Esophagus squamous epithelium (tissue), 5 donors: ENCODE measurements at regions not wholly inside any gene's neighbourhood (a gene's known extent, or its start where the extent isn't known, plus 50 kb on each side); places are given as distances from the start of the nearest gene placed in this dataset.

Experiments used
- DNase-seq: peaks from one replicate; lab custom pipeline; 2025; lab: John Stamatoyannopoulos, UW
- H3K27ac ChIP-seq, 4 donors: fragments of 200-600 bp; sonication (generic); one replicate each; pipeline ENCODE4 v1.5.1; 2016 to 2019; ENCODE audit warnings: mild to moderate bottlenecking in 1 of 4
- H3K27me3 ChIP-seq, 4 donors: fragments of 200-600 bp; sonication (generic); 1 replicate in 3 of 4; 2 replicates in 1 of 4; pipeline versions ENCODE4 v1.5.1 to v1.6.0; 2017 to 2021; ENCODE audit warnings: antibody characterized with exemption in 1 of 4
- H3K36me3 ChIP-seq, 3 donors: fragments of 200-600 bp; sonication (generic); one replicate each; pipeline ENCODE4 v1.5.1; 2016 to 2019
- H3K4me1 ChIP-seq, 3 donors: fragments of 200-600 bp; sonication (generic); one replicate each; pipeline ENCODE4 v1.5.1; 2017 to 2019
- H3K4me3 ChIP-seq, 4 donors: fragments of 200-600 bp; sonication (generic); 1 replicate in 3 of 4; 2 replicates in 1 of 4; pipeline ENCODE4 v1.5.1; 2016 to 2019; ENCODE audit warnings: mild to moderate bottlenecking in 2 of 4, moderate library complexity in 1 of 4
- H3K9me3 ChIP-seq, 3 donors: fragments of 200-600 bp; sonication (generic); one replicate each; pipeline ENCODE4 v1.5.1; 2016 to 2019
- POLR2A ChIP-seq, 4 donors: fragments of 450-650 bp; IDR thresholded peaks; one replicate each; pipeline ENCODE4 v1.6.1; 2017; ENCODE audit warnings: antibody characterized with exemption in 4 of 4, mild to moderate bottlenecking in 4 of 4, moderate library complexity in 3 of 4
- WGBS, 2 donors: methylation state at CpG; one replicate each; pipeline ENCODE4 v1.1.5; 2018; 5-methylcytosine and 5-hydroxymethylcytosine counted together
- intact Hi-C: fragments of 100-400 bp; cut with DNase I; formaldehyde crosslinking; loops from one replicate; pipeline ENCODE4 v1.15.0; 2022
- TF ChIP-seq, protein P1 (sequence below), 6 experiments: fragments of 450-650 bp in 4 of 6; fragments of 200-600 bp in 2 of 6; sonication (generic) in 2 of 6; IDR thresholded peaks; one replicate each; pipeline ENCODE4 v1.5.1; 2016 to 2019; ENCODE audit warnings: antibody characterized with exemption in 6 of 6, mild to moderate bottlenecking in 4 of 6, moderate library complexity in 4 of 6
- donor health status: DM: yes; HTN: yes; CAD: no.

DNA sequence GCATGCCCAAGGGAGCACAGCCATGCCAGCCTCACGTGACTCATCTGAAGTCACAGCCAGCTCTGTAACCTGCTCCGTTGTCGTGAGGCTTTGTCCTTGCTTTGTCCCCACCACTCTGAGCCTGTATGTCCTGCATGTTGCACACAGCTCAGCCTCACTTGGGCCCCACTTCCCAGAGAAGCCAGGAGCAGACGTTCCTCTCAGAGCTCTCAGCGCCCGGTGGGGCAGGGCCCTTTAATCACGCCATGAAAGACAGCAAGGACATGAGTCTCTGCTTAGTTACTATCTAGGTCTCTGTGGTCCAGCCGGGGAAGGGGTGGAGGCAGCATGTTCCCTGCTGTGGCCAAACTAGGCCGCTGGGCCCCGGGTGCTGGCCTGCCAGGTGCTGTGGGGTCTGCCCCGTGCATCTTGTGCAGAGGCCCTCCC lies 127.4 kb upstream of the FAM20C start:
- peaks cover 0 to 4% (median 0%) of the 10 kb centered on the region in 4 donors for H3K27me3 ChIP-seq
- no peak for TF ChIP-seq POLR2A (IDR thresholded peaks at IDR 0.05)
- TF ChIP-seq, protein P1, sequence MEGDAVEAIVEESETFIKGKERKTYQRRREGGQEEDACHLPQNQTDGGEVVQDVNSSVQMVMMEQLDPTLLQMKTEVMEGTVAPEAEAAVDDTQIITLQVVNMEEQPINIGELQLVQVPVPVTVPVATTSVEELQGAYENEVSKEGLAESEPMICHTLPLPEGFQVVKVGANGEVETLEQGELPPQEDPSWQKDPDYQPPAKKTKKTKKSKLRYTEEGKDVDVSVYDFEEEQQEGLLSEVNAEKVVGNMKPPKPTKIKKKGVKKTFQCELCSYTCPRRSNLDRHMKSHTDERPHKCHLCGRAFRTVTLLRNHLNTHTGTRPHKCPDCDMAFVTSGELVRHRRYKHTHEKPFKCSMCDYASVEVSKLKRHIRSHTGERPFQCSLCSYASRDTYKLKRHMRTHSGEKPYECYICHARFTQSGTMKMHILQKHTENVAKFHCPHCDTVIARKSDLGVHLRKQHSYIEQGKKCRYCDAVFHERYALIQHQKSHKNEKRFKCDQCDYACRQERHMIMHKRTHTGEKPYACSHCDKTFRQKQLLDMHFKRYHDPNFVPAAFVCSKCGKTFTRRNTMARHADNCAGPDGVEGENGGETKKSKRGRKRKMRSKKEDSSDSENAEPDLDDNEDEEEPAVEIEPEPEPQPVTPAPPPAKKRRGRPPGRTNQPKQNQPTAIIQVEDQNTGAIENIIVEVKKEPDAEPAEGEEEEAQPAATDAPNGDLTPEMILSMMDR (IDR thresholded peaks at IDR 0.05), result no peak
- H3K4me1 ChIP-seq, result peaks cover 0 to 39% (median 22%) of the 10 kb centered on the region in 3 donors
- intact Hi-C loops, result no loop called here
- H3K4me3 ChIP-seq, result no peak overlapping the region
- H3K36me3 ChIP-seq, result no peaks in the 10 kb centered on the region
- no peak overlapping the region for H3K27ac ChIP-seq
- 67 to 72% methylated on average over 5 to 6 of the region's 11 CpGs for WGBS, 2 donors
- no peaks in the 10 kb centered on the region for H3K9me3 ChIP-seq
- no peak for DNase-seq

- Histone ChIP-seq H3K27me3 (peaks cover 0 to 4% (median 0%) of the 10 kb centered on the region in 4 donors), H3K36me3 (no peaks in the 10 kb centered on the region), H3K4me1 (peaks cover 0 to 39% (median 22%) of the 10 kb centered on the region in 3 donors), H3K9me3 (no peaks in the 10 kb centered on the region), H3K4me3 (no peak overlapping the region), H3K27ac (no peak overlapping the region)
- 60 to 70% methylated on average over 1 to 3 of the region's 8 CpGs for WGBS, 2 donors
- no peak for DNase-seq
- intact Hi-C loops, result no loop called here
- TF ChIP-seq, protein P1 (IDR thresholded peaks at IDR 0.05), result no peak
- TF ChIP-seq POLR2A (IDR thresholded peaks at IDR 0.05), result no peak
These were observed 126.8 kb upstream of the FAM20C start for GRCh38 chr7:65554-65953.

- Histone ChIP-seq H3K27me3 (peaks cover 0 to 4% (median 0%) of the 10 kb centered on the region in 4 donors), H3K36me3 (no peaks in the 10 kb centered on the region), H3K27ac (no peak overlapping the region), H3K4me3 (no peak overlapping the region), H3K9me3 (no peaks in the 10 kb centered on the region), H3K4me1 (peaks cover 0 to 39% (median 22%) of the 10 kb centered on the region in 3 donors)
- TF ChIP-seq POLR2A (IDR thresholded peaks at IDR 0.05), result no peak
- TF ChIP-seq, protein P1 (IDR thresholded peaks at IDR 0.05), result no peak
- 74 to 89% methylated on average over 12 of the region's 12 CpGs for WGBS, 2 donors
- intact Hi-C loops, result no loop called here
- no peak for DNase-seq
These were observed 126.1 kb upstream of the FAM20C start for GRCh38 chr7:66296-66695.

DNA sequence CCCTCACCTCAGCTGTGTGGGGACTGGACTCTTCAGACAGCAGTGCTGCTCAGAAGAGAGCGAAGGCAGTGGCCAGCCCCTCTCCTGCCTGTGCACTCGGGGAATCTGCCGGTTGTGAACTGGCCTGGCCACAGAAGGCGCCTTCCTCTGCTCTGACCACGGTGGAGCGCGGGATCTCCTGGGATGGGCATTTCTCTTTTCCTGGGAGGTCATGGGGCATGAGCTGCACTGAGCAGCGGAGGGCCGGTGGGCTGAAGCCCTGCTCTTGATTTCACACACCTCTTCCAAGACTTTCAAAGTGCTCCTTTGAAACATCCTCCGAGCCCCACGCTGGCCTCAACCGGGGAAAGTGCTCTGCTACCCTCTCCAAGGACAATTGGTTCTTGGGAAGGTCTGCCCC lies 125.6 kb upstream of the FAM20C start:
- intact Hi-C loops, result no loop called here
- Histone ChIP-seq H3K36me3 (no peaks in the 10 kb centered on the region), H3K27me3 (peaks cover 0 to 4% (median 0%) of the 10 kb centered on the region in 4 donors), H3K27ac (no peak overlapping the region), H3K4me3 (no peak overlapping the region), H3K9me3 (no peaks in the 10 kb centered on the region), H3K4me1 (peaks cover 0 to 39% (median 22%) of the 10 kb centered on the region in 3 donors)
- no peak for DNase-seq
- TF ChIP-seq, protein P1 (IDR thresholded peaks at IDR 0.05), result no peak
- TF ChIP-seq POLR2A (IDR thresholded peaks at IDR 0.05), result no peak
- WGBS, 2 donors, result 88 to 98% methylated on average over 8 to 12 of the region's 12 CpGs

- 54 to 84% methylated on average over 4 to 8 of the region's 11 CpGs for WGBS, 2 donors
- intact Hi-C loops, result no loop called here
- Histone ChIP-seq H3K4me3 (no peak overlapping the region), H3K36me3 (no peaks in the 10 kb centered on the region), H3K4me1 (peaks cover 0 to 39% (median 22%) of the 10 kb centered on the region in 3 donors), H3K9me3 (no peaks in the 10 kb centered on the region), H3K27me3 (peaks cover 0 to 4% (median 0%) of the 10 kb centered on the region in 4 donors), H3K27ac (peak overlapping the region in 2 of 4 donors; percentile 55)
- TF ChIP-seq POLR2A (IDR thresholded peaks at IDR 0.05), result no peak
- TF ChIP-seq, protein P1 (IDR thresholded peaks at IDR 0.05), result no peak
- DNase-seq, result no peak
These were observed 124.5 kb upstream of the FAM20C start for GRCh38 chr7:67661-68395.
